NCI-H1436 (cell line): ENCODE measurements at regions not wholly inside any gene's neighbourhood (a gene's known extent, or its start where the extent isn't known, plus 50 kb on each side); places are given as distances from the start of the nearest gene placed in this dataset.
"Not testable (repeated sequence)": the region's sequence is repeated elsewhere in the genome, so short reads cannot be mapped to it uniquely, and the experiment has no call there.

Source experiments
- DNase-seq: peaks from one replicate; lab custom pipeline; 2025; lab: John Stamatoyannopoulos, UW

- DNase-seq = no peak
Observed at GRCh38 chr14:106315436-106315835, 789.1 kb downstream of the TMEM121 start.

GRCh38 chr14:106317593-106317992, 791.2 kb downstream of the TMEM121 start:
- no peak for DNase-seq

DNA sequence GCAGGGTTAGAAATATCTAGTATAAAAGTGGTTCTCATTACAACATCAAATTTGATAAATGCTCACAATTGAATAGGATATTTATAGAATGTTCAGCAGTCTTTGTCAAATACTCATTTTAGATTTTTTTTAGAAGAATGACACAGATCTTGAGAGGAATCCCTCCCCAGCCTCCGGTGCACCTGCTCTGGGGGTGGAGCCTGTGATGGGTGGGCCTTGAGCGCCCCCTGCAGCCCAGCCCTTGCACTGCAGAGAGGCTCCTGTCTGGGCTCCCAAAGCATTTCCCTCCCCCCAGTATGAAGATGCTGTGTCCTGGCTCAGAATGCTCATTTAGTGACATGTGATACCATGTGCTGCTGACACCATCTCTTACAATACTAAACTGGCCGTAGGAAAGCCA, 792.3 kb downstream of the TMEM121 start:
- DNase-seq = no peak

DNA sequence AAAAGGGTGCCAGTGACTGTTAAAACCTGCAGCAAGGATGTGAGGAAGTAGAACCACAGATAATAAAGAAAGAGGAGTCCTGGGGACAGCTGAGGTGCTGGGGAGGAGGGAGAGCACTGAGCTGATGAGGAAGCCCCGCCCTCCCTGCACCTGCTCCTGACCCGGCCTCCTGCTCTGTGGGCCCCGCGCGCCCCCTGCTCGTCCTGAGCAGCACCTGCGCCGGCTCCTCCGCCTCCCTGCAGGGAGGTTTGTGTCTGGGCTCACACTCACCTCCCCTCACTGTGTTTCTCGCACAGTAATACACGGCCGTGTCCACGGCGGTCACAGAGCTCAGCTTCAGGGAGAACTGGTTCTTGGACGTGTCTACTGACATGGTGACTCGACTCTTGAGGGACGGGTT, 797.6 kb downstream of the TMEM121 start:
- not testable (repeated sequence) for DNase-seq

- no peak for DNase-seq
Observed at GRCh38 chr14:106327234-106327633, 800.9 kb downstream of the TMEM121 start.

DNA sequence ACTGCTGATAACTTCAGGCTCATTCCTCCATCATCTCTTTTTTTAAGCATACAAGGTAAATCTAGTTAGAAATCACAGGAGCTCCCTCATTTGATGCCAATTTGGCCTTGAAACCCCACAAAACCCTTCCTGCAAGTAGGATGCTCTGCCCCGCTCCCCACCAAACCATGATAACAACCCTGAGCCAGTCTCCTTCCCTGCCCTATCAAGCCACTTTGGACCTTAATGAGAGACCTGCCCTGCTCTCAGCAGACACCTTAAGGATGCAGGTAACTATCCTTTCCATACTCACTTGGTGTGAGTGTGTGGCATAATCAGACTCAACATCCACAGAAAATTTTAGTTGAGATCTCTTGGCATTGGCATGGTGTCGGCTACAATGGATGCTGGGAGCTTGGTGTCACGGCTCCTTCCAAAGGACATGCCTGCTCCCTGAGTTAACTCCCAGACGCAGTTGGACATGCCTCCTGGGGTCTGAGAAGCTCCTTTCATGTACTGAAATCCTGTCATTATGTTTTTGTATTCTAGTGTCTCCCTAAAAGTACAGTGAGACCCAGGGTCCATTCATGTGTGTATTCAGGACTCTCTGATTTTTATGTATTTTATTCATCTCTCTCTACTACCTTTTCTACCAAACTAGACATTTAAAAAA, 801.4 kb downstream of the TMEM121 start:
- not testable (repeated sequence) for DNase-seq

DNA sequence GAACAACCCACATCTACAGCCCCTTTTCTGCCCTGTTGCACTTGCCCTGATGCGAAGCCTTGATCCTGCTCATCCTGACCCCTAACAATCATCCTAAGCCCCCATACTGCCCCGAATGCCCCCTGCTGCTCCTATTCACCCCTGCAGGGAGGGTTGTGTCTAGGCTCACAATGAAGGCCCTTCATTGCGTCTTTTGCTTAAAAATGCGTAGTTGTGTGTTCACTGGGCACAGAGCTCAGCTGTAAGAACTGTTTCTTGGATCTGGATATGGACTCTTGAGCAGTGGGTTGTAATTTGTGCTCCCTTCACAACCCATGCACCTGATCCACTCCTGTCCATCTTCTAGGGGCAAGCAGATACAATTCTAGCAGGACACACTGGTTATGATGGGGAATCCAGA, 802.9 kb downstream of the TMEM121 start:
- DNase-seq = not testable (repeated sequence)

DNA sequence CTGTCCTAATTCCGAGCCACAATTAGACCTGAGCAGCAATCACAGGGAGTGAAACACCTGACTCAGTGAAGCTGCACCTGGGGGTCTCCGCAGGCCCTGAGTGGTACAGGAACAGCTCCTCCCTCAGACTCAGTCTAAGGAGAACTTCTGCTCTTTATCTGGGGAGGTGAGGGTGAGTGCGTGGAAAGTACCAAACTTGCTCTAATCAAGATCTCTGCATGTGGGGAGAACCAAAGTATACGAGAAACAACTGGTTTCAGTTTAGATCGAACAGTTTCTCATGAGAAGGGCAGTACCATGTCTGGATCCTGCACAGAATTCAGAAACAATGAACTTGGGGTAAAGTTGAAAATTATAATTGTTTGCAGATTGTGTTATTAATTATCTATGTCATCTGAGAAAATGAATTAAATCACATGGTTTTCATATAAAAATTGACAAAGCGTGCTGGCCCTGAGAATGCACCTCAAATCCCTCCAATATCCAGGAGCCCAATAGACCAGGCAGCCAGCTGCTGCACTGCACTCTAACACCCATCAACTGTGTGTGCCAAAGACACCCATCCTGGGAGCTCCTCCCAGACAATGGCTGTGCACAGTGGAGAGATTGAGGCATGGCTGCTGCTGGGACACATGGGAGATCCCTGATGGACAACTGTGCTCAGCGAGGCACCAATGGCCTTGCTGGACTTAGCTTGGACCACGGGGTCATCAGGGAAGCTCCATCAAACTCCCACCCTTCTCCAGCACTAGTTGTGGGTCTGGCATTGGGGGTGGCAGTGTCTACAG, 803.8 kb downstream of the TMEM121 start:
- DNase-seq = not testable (repeated sequence)

DNA sequence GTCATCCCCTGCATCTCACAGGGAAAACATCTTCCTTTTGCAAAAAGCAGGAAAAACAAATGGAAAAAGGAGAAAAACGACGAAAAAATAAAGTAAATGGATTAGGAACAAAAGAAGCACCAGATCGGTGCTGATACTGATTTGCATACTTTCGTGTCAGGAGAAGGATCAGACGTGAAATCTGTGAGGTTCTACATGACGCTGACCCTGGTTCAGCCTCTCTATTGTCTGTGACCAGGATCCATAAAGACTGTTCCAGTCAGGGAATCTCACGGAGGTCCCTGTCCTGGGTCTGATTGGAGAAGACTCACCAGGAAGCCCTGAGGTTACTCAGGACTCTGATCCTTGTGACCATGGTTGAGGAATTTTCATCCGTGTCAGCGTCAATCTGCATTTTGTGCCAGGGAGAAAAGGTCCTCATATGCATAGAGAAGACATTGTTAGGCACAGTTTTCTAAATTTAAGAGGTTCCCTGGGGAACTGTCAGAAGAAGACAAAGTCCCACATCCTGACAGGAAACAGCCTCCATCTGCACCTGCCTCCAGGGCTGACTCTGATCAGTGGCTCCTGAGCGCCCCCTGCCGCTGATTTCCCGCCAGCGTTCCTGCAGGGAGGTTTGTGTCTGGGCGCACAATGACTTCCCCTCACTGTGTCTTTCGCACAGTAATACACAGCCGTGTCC, 808.2 kb downstream of the TMEM121 start:
- not testable (repeated sequence) for DNase-seq

DNA sequence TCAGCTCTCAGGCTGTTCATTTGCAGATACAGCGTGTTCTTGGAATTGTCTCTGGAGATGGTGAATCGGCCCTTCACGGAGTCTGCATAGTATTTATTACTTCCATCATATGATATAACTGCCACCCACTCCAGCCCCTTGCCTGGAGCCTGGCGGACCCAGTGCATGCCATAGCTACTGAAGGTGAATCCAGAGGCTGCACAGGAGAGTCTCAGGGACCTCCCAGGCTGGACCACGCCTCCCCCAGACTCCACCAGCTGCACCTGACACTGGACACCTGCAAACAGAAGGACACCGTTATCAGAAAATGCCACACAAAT, 808.7 kb downstream of the TMEM121 start:
- not testable (repeated sequence) for DNase-seq

DNA sequence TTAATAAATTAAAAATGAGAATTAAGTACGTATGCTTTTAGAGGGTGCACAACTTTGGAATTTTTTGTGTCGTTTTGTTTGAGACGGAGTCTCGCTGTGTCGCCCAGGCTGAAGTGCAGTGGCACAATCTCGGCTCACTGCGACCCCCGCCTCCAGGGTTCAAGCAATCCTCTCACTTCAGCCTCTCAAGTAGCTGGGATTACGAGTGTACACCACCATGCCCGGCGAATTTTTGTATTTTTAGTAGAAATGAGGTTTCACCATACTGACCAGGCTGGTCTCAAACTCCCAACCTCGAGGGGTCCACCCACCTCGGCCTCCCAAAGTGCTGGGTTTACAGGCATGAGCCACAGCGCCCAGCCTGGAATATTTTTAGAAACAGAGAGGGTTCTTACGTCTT, 812.4 kb downstream of the TMEM121 start:
- DNase-seq = not testable (repeated sequence)

DNA sequence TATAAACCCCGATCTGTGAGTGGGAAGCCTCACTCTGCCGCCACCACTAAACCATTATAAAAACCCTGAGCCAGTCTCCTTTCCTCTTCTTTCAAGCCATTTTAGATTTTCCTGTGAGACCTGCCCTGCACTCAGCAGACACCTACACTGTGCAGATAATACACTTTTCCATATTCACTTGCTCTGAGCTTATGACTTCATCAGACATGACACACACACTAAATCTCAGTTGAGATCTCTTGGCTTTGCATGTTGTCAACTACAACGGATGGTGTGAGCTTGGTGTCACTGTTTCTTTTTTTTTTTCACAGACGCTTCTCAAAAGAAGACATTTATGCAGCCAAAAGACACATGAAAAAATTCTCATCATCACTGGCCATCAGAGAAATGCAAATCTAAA, 814.3 kb downstream of the TMEM121 start:
- DNase-seq = not testable (repeated sequence)

GRCh38 chr14:106341161-106341560, 814.8 kb downstream of the TMEM121 start:
- DNase-seq = not testable (repeated sequence)

DNA sequence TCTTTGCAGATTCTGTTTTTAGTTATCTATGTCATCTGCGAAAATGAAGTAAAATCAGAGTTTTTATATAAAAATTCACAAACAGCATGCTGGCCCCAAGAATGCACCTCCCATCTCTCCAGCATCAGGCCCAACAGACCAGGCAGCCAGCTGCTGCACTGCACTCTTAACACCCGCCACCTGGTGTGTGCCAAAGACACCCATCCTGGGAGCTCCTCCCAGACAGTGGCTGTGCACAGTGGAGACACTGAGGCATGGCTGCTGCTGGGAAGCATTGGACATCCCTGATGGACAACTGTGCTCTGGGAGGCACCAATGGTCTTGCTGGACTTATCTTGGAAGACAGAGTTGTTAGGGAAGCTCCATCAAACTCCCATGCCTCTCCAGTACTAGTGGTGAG, 817.2 kb downstream of the TMEM121 start:
- DNase-seq = no peak

- DNase-seq = not testable (repeated sequence)
Observed at GRCh38 chr14:106344065-106344614, 817.8 kb downstream of the TMEM121 start.

DNA sequence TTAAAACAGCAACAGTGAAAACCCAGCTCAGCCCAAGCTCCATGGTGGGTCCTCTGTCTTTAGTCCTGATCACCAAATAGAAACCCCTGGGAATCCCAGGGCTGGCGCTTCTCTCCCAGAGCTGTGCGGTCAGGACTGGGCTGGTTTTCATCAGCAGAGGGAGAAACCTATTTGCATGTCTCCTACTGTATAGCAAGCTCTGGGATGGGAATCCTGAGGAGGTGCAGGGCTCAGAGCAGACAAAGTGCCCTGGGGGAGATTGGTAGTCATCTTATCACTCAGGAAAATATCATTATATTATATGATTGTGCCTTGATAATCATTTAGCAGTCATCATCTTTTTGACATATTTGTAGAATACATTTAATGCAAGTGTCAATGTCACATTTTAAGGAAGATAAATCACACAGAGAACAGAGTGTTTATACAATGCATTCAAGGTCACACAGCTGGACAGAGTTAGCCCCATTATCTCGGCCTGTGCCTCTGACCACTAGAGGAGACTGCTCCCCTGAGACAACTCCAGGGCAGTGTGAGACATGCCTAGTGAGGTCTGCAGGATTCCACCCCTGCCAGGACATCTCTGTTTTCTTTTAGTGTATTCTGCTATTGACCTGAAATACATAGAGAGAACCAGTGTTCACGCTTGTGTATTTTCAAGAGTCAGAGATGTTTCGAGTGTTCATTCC, 818.6 kb downstream of the TMEM121 start:
- not testable (repeated sequence) for DNase-seq

DNA sequence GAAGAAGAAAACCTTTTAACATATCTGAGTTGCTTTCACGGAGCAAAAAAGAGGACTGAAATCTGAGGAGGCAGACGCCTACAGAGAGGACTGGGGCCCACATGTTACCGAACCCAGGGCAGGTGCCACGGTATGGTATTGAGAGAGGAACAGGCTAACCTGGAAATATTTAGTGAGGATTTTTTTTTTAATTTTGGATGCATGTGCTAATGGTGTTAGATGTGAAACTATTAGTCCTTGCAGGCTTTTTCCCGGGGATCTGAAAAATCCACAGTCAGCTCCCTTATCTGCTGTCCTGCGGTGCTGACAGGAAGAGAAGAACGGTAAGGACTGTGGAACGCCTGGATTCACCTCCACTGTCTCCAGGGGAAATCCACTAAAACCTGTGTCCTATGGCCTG, 819.7 kb downstream of the TMEM121 start:
- no peak for DNase-seq

DNA sequence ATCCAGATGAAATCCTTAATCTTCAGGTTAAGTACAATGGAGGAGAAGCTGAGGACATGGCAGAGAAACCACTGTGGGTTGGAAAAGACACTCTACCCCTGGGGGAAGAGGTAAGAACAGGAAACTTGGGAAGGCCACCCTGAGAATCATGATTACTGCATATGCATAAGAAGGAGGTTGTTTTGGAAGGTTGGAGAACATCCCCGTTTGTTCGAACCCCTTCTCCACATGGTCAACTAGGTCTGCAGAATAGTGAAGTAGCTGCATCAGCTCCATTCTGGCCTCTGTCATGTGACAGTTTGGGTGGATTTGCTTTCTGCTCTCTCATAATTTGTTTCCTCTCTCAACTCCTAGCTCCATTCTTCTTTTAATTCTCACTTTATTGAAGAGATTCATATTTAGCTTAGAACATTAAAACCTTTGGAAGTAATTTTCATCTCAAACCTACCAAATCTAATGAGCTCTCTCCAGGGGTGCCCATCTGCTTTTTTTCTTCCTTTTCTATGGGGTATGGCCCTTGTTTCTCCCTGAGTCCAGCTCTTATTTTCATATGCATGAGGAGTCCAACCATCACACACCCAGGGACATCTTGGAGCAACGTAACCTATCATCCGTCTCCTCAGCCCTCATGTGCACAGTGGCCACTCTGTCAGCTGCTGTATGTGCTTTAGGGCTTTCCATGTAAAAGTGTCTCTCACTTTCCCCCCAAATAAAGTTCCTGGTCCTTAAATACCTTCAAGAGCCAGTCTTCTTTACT, 820.3 kb downstream of the TMEM121 start:
- no peak for DNase-seq

GRCh38 chr14:106347291-106347778, 821.0 kb downstream of the TMEM121 start:
- DNase-seq = no peak

GRCh38 chr14:106347890-106348755, 821.7 kb downstream of the TMEM121 start:
- no peak for DNase-seq
